ENCODE measurements at regions not wholly inside any gene's neighbourhood (a gene's known extent, or its start where the extent isn't known, plus 50 kb on each side); places are given as distances from the start of the nearest gene placed in this dataset.

GRCh38 chr16:86787538-86787937 is 209.2 kb downstream of the FOXL1 start:
- ATAC-seq (no peak), DNase-seq (no peak)
- no peaks in the 10 kb centered on the region for H3K36me3 ChIP-seq (ENCODE audit: control insufficient read depth, insufficient read depth, low read length)
- Mint-ChIP-seq H3K27ac (no peak overlapping the region), H3K9me3 (no peaks in the 10 kb centered on the region), H3K36me3 (no peaks in the 10 kb centered on the region), H3K27me3 (ENCODE audit: low read depth in 2 of 2) (peaks cover 0 to 5% of the 10 kb centered on the region in 2 donors), H3K4me3 (no peak overlapping the region), H3K4me1 (no peaks in the 10 kb centered on the region)
- WGBS (ENCODE audit: insufficient coverage), result 100% methylated on average over 1 of the region's 5 CpGs
- no peaks in the 10 kb centered on the region for H3K4me1 ChIP-seq (ENCODE audit: control insufficient read depth, insufficient read depth, low read length)
- intact Hi-C loops (cut with micrococcal nuclease), result no loop called here
- no peak overlapping the region for H3K4me3 ChIP-seq (ENCODE audit: low read length)
- no peak overlapping the region for H3K27ac ChIP-seq (ENCODE audit: low read length)
- H3K9me3 ChIP-seq (ENCODE audit: control insufficient read depth, insufficient read depth, low read length), result no peaks in the 10 kb centered on the region
- no peaks in the 10 kb centered on the region for H3K27me3 ChIP-seq (ENCODE audit: control insufficient read depth, insufficient read depth, low read length)
- TF ChIP-seq CTCF (IDR thresholded peaks at IDR 0.05), result no peak

- H3K9me3 Mint-ChIP-seq, result no peaks in the 10 kb centered on the region
- intact Hi-C loops (cut with micrococcal nuclease), result no loop called here
- no peak overlapping the region for H3K27ac Mint-ChIP-seq
- WGBS (ENCODE audit: insufficient coverage), result 69% methylated on average over 13 of the region's 13 CpGs
- Histone ChIP-seq H3K4me1 (ENCODE audit: control insufficient read depth, insufficient read depth, low read length) (no peaks in the 10 kb centered on the region), H3K4me3 (ENCODE audit: low read length) (no peak overlapping the region), H3K27me3 (ENCODE audit: control insufficient read depth, insufficient read depth, low read length) (no peaks in the 10 kb centered on the region), H3K27ac (ENCODE audit: low read length) (no peak overlapping the region), H3K9me3 (ENCODE audit: control insufficient read depth, insufficient read depth, low read length) (no peaks in the 10 kb centered on the region), H3K36me3 (ENCODE audit: control insufficient read depth, insufficient read depth, low read length) (no peaks in the 10 kb centered on the region)
- H3K4me3 Mint-ChIP-seq, result no peak overlapping the region
- ATAC-seq, result no peak
- no peaks in the 10 kb centered on the region for H3K36me3 Mint-ChIP-seq
- TF ChIP-seq CTCF (IDR thresholded peaks at IDR 0.05), result no peak
- H3K27me3 Mint-ChIP-seq (ENCODE audit: low read depth in 2 of 2), result peaks cover 3 to 5% of the 10 kb centered on the region in 2 donors
- H3K4me1 Mint-ChIP-seq, result no peaks in the 10 kb centered on the region
- no peak for DNase-seq
Observed at GRCh38 chr16:86789621-86790051, 211.3 kb downstream of the FOXL1 start.

- ATAC-seq, result no peak
- 77% methylated on average over 20 of the region's 20 CpGs for WGBS (ENCODE audit: insufficient coverage)
Observed at GRCh38 chr16:86791287-86792035, 213.1 kb downstream of the FOXL1 start.

More at GRCh38 chr16:86791287-86792035, 213.1 kb downstream of the FOXL1 start:
- no peak for DNase-seq
- Mint-ChIP-seq H3K36me3 (no peaks in the 10 kb centered on the region), H3K4me1 (no peaks in the 10 kb centered on the region), H3K9me3 (no peaks in the 10 kb centered on the region), H3K4me3 (no peak overlapping the region), H3K27ac (no peak overlapping the region), H3K27me3 (ENCODE audit: low read depth in 2 of 2) (peaks cover 0 to 4% of the 10 kb centered on the region in 2 donors)
- no peaks in the 10 kb centered on the region for H3K36me3 ChIP-seq (ENCODE audit: control insufficient read depth, insufficient read depth, low read length)
- no peak overlapping the region for H3K27ac ChIP-seq (ENCODE audit: low read length)
- intact Hi-C loops (cut with micrococcal nuclease), result no loop called here
- no peaks in the 10 kb centered on the region for H3K27me3 ChIP-seq (ENCODE audit: control insufficient read depth, insufficient read depth, low read length)
- no peak overlapping the region for H3K4me3 ChIP-seq (ENCODE audit: low read length)
- H3K4me1 ChIP-seq (ENCODE audit: control insufficient read depth, insufficient read depth, low read length), result no peaks in the 10 kb centered on the region
- H3K9me3 ChIP-seq (ENCODE audit: control insufficient read depth, insufficient read depth, low read length), result no peaks in the 10 kb centered on the region
- TF ChIP-seq CTCF (IDR thresholded peaks at IDR 0.05), result no peak

Data from natural killer cell (primary cell).